HG02610 (cell line): ENCODE measurements at regions not wholly inside any gene's neighbourhood (a gene's known extent, or its start where the extent isn't known, plus 50 kb on each side); places are given as distances from the start of the nearest gene placed in this dataset.

Experiments
- ATAC-seq: cut with Tn5 transposase; IDR thresholded peaks from one replicate; pipeline ENCODE4 v1.9.1; 2021; ENCODE audit warnings: mild to moderate bottlenecking, moderate library complexity; ENCODE audit not compliant: unreplicated experiment

DNA sequence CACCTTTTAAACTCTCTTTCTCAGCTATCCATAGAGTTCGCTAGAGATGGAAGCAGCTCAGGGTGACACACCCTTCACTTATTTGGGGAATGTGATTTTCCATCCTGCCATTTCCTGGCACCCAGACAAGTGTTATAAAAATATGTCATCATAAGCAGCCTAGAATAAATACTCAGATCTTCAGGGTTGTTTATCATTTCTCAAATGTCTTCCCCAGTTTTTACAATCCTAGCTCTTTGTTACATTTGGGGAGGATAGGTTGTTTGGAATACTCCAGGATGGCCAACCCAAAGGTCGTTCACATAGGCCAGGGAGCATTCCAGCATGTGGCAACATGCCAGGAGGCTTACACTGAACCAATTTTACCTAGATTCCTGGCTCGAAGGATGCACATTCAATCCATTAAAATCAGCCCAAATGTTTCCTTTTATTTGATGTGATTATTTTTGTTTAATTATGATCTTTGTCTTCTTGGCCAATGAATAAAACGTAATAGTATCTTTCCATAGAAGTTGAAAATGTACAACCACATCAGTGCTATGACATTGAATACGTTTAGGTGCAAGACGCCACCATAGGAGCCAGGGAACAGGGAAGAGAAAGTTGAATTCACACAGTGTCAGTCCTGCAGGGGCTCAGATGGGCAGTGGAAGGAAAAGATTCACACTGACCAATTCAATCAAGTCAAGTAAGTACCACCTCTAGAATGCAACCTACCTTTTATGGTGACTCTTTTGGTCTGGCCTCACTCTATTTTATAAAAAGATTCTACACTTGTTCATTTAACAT, 537.7 kb upstream of the MDFIC2 start:
- no peak for ATAC-seq

DNA sequence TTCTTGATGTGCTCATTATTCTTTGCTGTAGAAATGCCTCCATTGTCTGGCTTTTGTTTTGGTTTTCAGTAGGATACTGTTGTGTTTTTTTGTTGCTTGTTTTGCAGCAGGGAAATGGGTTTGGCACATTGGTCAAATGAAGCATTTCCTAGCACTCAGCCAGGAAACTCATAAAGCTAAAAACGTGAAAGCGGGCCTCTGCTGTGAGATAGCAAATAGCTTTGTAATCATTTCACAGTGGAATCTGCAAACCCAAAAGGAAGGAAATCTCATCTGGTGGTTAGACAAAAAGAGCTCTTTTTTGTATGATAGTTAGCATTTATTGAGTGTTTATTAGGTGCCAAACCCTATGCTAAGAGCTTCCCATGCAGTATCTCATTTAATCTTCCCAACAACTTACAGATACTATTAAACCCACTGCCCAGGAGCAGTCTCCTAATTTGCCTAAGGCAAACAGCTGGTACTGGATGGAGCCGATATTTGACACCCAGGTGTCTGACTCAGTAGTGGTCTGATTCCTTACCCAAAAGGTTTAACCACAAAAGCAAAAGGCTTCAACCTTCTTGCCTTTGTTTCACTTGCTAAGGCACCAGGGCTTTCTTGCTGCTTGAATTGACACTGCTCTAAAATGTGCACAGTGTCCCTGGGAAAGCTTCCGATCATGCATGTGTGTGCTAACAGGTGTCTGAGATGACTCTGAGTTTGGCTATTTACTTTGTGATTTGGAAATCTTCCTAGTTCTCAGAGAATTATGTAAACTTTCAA, 527.9 kb upstream of the MDFIC2 start:
- ATAC-seq = no peak

DNA sequence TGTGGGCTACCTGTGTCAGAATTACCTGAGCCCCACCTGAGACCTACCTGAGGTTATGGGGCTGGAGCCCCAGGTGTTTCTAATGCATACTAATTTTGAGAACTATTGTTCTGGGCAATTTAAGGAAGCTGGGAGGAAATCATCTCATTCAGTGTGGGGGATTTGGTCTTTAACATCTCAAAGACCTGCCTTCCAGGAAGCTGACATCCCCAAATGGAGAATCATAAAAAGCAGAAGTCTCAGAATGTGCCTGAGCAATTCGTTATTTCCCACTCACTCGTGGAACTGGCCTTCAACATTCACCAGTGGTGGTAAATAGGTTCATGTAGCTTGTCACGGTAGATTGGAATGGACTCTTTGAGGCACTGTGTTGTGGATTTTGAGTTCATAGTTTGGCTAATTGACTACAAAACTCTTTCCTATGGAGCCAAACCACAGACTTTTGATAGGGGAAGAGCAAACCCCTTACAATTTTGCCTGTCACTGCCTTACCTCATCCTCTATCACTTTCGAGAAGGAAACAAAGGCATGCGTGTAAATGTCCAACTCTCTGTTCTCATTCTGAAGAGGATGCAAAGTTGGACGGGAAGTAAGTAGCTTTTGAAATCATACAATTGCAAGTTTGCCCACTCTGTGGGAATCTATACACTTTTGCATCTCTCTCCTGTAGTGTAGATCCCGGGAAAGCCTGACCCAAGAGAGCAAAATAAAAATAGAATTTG, 521.0 kb upstream of the MDFIC2 start:
- ATAC-seq = no peak

DNA sequence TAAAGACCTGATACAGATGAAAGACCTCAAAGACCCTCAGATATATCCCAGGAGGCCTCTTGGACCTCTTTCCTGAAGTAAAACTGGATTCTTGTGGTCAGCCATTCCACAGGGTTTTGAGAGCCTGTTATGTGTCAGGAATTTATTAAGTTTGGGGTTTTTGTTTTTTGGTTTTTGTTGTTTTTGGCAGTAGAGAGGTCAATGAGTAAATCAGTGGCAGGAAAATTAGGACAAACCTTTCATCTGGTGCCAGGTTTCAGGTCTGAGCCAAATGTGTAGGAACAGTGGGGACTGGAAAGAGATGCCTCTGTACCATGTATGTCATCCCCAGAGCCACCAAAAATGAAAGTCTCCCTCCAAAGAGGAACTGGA, 520.4 kb upstream of the MDFIC2 start:
- ATAC-seq = no peak

DNA sequence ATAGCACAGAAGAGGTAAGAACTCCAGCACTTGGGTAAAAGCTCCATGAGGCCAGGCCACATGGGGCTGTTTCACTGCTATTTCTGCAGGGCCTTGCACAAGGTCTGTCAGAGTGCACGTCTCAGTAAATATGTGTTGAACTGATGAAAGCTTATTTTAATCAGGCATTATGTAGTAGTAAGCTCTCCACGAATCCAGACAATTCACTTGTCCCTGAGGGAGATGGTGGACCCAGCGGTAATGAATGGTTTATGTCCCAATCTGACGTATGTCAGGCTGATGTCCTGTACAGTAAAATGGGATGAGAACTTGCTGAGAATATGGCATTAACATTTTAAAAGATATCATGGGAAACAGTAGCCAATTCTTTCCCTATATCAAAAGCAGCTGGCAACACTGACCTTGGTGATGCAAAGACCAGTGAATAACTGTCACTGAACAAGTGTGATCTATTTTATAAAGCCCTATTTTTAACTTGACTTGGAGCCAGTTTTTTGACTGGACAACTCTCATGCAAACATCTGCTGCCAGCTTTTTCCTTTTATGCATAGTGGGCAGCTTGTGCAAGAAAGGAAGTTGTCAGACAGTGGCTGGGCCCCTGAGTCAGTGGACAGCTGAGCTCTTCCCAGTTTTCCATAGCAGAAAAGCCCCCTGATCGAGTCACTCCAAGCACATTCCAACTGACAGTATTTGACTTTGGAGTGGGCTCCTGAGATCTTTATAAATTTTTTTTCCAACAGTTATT, 519.8 kb upstream of the MDFIC2 start:
- no peak for ATAC-seq

DNA sequence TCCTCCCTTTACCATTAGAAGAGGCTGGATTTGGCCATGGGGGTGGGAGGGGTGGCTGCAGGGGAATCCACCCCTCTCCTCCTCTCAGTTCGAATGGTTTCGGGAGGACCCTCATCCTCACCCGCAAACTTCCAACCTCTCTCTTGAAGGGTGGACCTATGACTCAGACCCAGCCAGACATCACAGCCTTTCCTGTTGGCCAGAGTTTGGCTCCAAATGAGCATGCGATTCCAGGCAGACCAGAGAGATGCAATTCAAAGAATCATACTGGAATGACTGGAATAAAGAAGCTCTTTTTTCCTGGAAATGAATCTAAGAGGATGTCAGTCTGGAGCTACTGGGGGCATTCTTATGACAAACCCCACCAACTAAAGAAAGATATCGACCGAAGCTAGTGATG, 516.7 kb upstream of the MDFIC2 start:
- no peak for ATAC-seq

DNA sequence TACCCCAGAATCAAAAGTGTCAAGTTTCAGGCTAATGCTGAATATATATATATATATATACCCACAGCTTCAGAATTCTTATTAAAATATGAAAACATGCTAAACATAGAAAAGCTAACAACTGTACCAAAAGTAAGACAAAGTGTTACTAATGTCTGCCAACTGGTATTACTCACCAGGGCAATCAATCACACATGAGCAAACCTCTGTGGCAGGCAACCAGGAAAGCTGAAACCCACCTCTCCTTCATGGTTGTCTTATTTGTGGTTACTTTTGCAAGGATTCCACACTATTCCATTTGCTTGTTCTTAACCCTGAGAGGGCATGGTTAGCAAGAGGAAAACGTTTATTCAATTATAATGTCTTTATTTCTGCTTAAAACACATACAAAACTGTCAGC, 512.3 kb upstream of the MDFIC2 start:
- no peak for ATAC-seq

DNA sequence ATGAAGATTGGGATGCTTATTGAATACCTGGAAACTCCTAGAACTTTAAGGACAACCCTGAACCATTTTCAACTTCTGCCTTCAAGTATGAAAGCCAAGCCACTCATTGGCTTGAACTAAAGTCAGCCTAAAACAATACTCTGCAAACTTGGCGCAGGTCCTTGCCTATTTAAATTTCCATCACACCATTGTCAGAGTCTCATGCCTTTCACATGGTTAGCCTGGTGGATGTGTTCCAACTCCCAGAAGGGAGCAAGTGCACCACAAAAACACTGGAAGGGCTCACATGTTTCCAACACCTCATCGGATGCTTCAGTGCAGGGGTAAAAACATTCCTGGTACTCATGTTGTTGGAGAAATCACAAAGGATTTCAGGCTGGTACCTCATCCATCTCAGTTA, 511.6 kb upstream of the MDFIC2 start:
- no peak for ATAC-seq

DNA sequence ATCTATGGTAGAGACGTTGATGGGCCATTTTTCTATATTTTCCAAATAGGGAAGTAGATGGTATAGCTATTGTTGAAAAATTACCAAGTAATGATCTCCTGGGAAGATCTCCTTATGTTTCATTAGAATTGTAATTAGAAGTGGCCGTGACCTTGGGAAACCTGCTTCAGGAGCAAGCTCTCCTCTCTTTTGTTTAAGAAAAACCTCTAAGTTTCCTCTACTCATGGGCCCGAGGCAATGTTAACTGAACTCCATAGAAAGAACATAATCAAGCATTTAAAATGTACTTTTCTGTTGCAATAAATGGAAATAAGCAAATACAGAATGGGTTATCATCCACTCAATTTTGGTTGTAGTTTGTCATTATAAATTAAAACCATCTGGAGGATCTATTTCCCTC, 511.2 kb upstream of the MDFIC2 start:
- no peak for ATAC-seq

DNA sequence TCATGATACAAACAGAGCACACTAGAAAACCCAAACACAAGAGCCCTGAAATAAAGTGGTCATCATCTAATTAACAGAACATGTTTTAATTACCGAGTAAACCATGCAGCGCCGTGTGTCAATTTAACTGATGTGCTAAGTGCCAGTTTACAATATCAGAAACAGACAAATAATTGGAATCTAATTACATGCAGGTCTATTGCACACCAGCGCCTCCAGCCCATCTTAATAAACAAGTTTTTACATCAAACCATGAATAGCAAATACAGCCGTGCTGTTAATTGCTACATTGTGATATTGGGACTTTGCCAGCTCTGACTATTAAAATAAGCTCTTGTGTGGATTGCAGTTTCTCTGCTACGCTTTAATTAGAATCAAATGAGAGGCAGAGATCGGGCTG, 510.2 kb upstream of the MDFIC2 start:
- no peak for ATAC-seq

DNA sequence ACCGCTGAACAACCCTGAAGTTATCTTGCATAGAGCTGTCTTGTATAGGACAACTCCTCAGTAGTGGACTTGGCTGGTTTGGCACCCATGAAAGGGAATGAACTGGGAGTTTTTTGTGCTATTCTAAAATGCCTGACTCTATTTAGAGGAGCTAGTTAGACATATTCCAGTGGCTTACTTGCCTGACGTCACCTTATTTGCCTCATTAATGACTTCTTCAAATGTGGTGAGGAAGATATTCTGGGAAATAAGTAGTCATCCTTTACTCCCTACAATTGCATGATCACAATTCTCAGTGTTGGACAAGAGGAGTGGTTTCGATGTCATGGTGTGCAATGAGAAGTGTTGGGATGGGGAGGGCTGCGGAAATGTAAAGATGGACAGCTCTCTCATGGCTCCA, 509.2 kb upstream of the MDFIC2 start:
- ATAC-seq = no peak

DNA sequence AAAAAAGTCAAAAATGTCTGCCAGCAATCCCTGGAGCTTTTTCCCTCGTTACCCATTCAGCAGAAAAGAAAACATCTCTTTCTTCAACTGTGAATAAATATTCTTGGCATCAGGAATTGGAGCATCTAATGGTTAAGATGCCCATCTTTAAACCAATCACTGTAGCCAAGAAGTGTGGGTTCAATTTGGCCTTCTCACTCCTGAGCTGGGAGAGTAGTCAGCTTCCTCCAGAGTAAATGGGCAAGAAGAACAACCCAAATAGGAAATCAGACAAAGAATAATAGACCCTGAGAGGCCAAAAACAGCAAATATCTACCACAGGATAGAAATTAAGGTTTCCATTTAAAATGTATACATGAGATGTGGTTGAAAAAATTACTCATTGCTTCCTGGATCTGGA, 508.0 kb upstream of the MDFIC2 start:
- no peak for ATAC-seq

DNA sequence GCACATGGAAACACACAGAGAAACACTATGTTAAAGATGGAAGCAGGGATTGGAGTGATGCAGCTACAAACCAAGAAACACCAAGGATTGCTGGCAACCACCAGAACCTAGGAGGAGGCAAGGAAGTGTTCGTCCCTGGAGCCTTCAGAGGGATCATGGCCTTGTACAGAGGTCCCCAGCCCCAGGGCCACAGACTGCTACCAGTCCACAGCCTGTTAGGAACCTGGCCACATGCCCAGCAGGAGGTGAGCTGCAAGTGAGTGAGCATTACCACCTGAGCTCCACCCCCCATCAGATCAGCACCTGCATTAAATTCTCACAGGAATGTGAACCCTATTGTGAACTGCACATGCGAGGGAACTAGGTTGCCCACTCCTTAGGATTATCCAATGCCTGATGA, 505.7 kb upstream of the MDFIC2 start:
- no peak for ATAC-seq

DNA sequence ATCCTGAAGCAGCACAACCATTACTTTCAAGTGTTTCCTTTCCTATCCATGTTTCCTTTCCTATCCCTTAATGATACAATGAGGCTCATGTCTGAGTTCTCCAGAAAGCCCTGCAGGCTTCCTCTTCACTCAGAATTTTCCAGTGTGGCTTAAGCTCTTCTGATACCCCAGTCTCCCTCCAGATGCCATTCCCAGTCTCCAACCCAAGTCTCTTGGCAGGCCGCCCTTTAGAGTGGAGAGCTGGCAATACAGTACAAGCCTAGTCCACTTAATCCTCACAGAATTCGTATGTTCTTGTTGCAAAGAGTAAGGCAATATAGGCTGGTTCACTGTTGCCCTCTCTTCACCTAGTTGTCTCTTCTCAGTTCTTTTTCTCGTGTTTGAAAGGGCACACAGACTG, 503.9 kb upstream of the MDFIC2 start:
- no peak for ATAC-seq

DNA sequence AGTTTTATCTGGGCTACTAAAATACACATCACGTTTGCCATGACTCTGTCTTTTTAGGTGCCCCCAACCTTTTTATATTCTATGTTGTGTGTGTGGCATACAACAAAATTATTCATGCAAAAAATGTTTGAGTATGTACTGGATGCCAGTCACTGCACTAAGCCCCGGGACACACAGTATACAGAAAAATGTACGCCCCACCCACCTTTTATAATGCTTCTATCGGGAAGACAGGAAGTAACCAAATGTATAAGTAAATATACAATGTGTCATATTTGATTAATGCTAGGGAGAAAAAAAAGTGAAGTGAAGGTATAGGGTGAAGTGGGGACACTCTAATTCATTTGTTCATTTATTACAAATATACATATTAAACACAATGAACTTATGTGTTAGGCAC, 503.4 kb upstream of the MDFIC2 start:
- ATAC-seq = no peak

DNA sequence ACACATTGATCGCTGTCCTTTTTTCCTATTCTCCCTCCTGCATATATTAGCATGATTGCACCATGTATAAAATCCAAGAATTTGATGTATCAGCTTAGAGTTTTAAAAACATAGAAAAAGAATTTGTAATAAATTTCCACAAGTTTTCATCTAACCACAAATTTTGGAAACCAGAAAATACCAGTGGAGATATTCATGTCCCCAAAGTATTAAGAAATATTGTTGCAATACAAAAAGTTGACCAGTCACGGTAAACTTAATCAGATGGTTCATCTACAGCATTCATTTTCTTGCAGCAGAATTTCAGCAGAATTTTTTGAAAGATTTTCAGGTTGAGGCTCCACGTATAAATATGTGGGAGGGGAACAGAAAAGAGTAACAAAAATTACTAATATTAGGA, 500.9 kb upstream of the MDFIC2 start:
- ATAC-seq = no peak

DNA sequence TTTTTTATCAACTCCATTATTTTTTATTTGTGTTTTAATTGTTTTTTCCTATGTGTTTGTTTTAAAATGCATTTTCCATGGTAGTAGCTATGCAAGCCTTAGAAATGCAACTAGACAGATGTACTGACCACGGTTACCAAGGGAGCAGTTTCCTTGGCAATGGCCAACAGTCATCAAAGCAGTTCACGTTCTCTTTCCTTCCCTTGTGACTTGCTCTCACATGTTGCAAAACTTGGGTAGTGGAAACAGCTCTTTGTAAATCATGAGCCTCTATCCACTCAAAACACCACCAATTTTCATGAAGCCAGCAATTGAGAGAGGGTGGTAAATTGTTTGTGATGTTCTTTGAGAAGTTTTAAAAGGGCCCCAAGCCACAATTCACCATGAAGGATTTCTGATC, 499.4 kb upstream of the MDFIC2 start:
- ATAC-seq = no peak

DNA sequence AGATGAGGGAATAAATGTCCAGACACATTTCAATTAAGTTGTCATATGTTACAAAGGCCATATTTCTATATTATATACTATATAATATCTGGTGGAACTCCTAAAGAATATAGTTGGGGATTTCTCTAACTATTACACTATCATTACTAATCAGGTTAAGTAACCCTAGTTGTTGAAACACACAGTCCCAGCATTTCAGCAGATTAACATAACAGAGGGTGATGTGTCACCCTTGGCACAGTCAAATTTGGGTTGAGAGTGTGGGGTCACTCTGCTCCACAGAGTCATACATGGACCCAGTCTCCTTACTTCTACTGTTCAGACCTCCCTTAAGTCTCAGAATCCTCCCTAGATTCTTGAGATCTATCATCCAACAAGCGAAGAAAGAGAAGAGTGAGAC, 496.4 kb upstream of the MDFIC2 start:
- ATAC-seq = no peak

DNA sequence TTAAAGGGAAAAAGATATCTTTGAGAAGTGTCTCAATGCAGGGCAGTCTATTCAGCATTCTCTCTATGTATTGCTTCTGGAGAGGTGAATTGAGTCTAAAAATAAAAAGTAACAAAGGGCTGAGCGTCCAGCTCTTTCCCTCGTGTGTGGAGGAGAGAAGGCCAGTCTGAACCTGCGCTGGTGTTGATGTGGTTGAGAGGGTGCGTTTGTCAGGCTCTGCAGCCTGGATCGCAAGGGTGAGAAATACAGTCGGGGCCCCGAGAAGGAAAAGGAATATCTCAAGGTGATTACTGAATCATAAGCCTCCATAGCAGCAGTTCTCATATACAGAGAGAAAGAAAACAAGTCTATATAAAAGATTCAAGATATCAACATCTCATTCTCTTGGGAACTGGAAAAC, 494.1 kb upstream of the MDFIC2 start:
- no peak for ATAC-seq

DNA sequence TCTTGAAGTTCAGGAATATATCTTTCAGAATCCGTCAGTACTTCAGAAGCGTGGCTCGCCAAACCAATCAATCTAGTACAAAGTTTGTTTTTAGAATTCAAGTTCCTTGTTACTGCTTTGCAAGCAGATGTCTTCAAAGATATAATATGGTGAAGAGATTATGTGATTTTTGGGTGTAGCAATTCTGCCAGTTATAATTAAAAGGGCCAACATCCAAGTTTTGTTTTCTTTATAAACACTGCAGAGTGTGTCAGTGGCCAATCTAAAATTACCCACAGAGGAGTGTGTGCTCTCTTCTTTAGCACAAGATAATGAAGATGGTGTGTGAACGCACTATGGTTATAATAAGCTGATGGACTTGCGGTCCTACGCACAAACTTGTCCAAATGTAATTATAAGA, 493.6 kb upstream of the MDFIC2 start:
- no peak for ATAC-seq
